SJSA1 (cell line): ENCODE measurements at regions not wholly inside any gene's neighbourhood (a gene's known extent, or its start where the extent isn't known, plus 50 kb on each side); places are given as distances from the start of the nearest gene placed in this dataset.

Source experiments
- DNase-seq, 2 experiments: peaks; one replicate each; pipeline ENCODE4 v3.0.0-alpha.2; 2015 to 2020; ENCODE audit warnings: low spot score in 2 of 2, low read depth in 1 of 2
- H3K27ac ChIP-seq: fragments of 250-450 bp; sonication (Bioruptor Pico); 2 replicates; pipeline ENCODE4 v1.5.1; 2020; ENCODE audit warnings: mild to moderate bottlenecking, moderate library complexity
- H3K27me3 ChIP-seq: fragments of 250-450 bp; sonication (Bioruptor Pico); replicated peaks from 2 replicates; pipeline ENCODE4 v1.5.1; 2020; ENCODE audit warnings: mild to moderate bottlenecking, moderate library complexity
- H3K36me3 ChIP-seq: fragments of 250-450 bp; sonication (Bioruptor Pico); 2 replicates; pipeline ENCODE4 v1.5.1; 2020; ENCODE audit warnings: mild to moderate bottlenecking
- H3K4me1 ChIP-seq: fragments of 250-450 bp; sonication (Bioruptor Pico); replicated peaks from 2 replicates; pipeline ENCODE4 v1.6.1; 2021; ENCODE audit warnings: mild to moderate bottlenecking
- H3K4me3 ChIP-seq: fragments of 250-450 bp; sonication (Bioruptor Pico); 2 replicates; pipeline ENCODE4 v1.5.1; 2020; ENCODE audit warnings: mild to moderate bottlenecking
- H3K9me3 ChIP-seq: fragments of 250-450 bp; sonication (Bioruptor Pico); replicated peaks from 2 replicates; pipeline ENCODE4 v1.5.1; 2020; ENCODE audit warnings: mild to moderate bottlenecking

- DNase-seq, result no peak
- no peaks in the 10 kb centered on the region for H3K36me3 ChIP-seq
- H3K4me1 ChIP-seq, result peaks cover 3% of the 10 kb centered on the region
- H3K27me3 ChIP-seq, result no peaks in the 10 kb centered on the region
- H3K9me3 ChIP-seq, result no peaks in the 10 kb centered on the region
- H3K27ac ChIP-seq, result no peak overlapping the region
- H3K4me3 ChIP-seq, result no peak overlapping the region
These were observed 113.6 kb upstream of the ZMIZ1 start for GRCh38 chr10:78955206-78955605.

GRCh38 chr10:78956391-78956790 lies 112.4 kb upstream of the ZMIZ1 start:
- Histone ChIP-seq H3K4me1 (peaks cover 13% of the 10 kb centered on the region), H3K27ac (no peak overlapping the region), H3K36me3 (no peaks in the 10 kb centered on the region), H3K9me3 (no peaks in the 10 kb centered on the region), H3K4me3 (no peak overlapping the region), H3K27me3 (no peaks in the 10 kb centered on the region)
- DNase-seq, result no peak

GRCh38 chr10:78957471-78958039 lies 111.2 kb upstream of the ZMIZ1 start:
- Histone ChIP-seq H3K36me3 (no peaks in the 10 kb centered on the region), H3K27me3 (no peaks in the 10 kb centered on the region), H3K4me1 (peaks cover 13% of the 10 kb centered on the region), H3K27ac (no peak overlapping the region), H3K9me3 (no peaks in the 10 kb centered on the region), H3K4me3 (no peak overlapping the region)
- DNase-seq, result no peak

- no peak overlapping the region for H3K27ac ChIP-seq
- peaks cover 14% of the 10 kb centered on the region for H3K4me1 ChIP-seq
- no peak overlapping the region for H3K4me3 ChIP-seq
- H3K9me3 ChIP-seq, result no peaks in the 10 kb centered on the region
- H3K27me3 ChIP-seq, result no peaks in the 10 kb centered on the region
- no peak for DNase-seq
- no peaks in the 10 kb centered on the region for H3K36me3 ChIP-seq
These were observed 109.4 kb upstream of the ZMIZ1 start for GRCh38 chr10:78959217-78959923.

- Histone ChIP-seq H3K27me3 (no peaks in the 10 kb centered on the region), H3K4me1 (peaks cover 19% of the 10 kb centered on the region), H3K4me3 (no peak overlapping the region), H3K27ac (no peak overlapping the region), H3K9me3 (no peaks in the 10 kb centered on the region), H3K36me3 (no peaks in the 10 kb centered on the region)
- no peak for DNase-seq
These were observed 108.9 kb upstream of the ZMIZ1 start for GRCh38 chr10:78959924-78960285.

- no peaks in the 10 kb centered on the region for H3K27me3 ChIP-seq
- no peaks in the 10 kb centered on the region for H3K36me3 ChIP-seq
- H3K4me1 ChIP-seq, result peaks cover 24% of the 10 kb centered on the region
- peak overlapping the region; percentile 9 for H3K27ac ChIP-seq
- H3K9me3 ChIP-seq, result no peaks in the 10 kb centered on the region
- no peak overlapping the region for H3K4me3 ChIP-seq
- peak; percentile 81 to 92 for DNase-seq
These were observed 108.4 kb upstream of the ZMIZ1 start for GRCh38 chr10:78960316-78960800.

- Histone ChIP-seq H3K36me3 (no peaks in the 10 kb centered on the region), H3K4me3 (no peak overlapping the region), H3K27ac (no peak overlapping the region), H3K9me3 (no peaks in the 10 kb centered on the region), H3K4me1 (peaks cover 32% of the 10 kb centered on the region), H3K27me3 (no peaks in the 10 kb centered on the region)
- DNase-seq, result no peak
These were observed 107.0 kb upstream of the ZMIZ1 start for GRCh38 chr10:78961760-78962159.

- Histone ChIP-seq H3K27ac (no peak overlapping the region), H3K9me3 (no peaks in the 10 kb centered on the region)
- DNase-seq, result no peak
These were observed 105.4 kb upstream of the ZMIZ1 start for GRCh38 chr10:78963074-78964034.

GRCh38 chr10:78964274-78964951 lies 104.4 kb upstream of the ZMIZ1 start:
- no peak overlapping the region for H3K27ac ChIP-seq
- no peak for DNase-seq

More at GRCh38 chr10:78963074-78964034, 105.4 kb upstream of the ZMIZ1 start:
- Histone ChIP-seq H3K4me1 (peaks cover 32% of the 10 kb centered on the region), H3K36me3 (no peaks in the 10 kb centered on the region), H3K4me3 (no peak overlapping the region), H3K27me3 (no peaks in the 10 kb centered on the region)

GRCh38 chr10:78964952-78965633 lies 103.7 kb upstream of the ZMIZ1 start:
- H3K27me3 ChIP-seq, result no peaks in the 10 kb centered on the region
- DNase-seq, result peak; percentile 58 to 83
- peaks cover 30% of the 10 kb centered on the region for H3K4me1 ChIP-seq
- H3K36me3 ChIP-seq, result no peaks in the 10 kb centered on the region
- no peak overlapping the region for H3K27ac ChIP-seq
- H3K9me3 ChIP-seq, result no peaks in the 10 kb centered on the region
- H3K4me3 ChIP-seq, result no peak overlapping the region

More at GRCh38 chr10:78964274-78964951, 104.4 kb upstream of the ZMIZ1 start:
- H3K4me3 ChIP-seq, result no peak overlapping the region
- H3K27me3 ChIP-seq, result no peaks in the 10 kb centered on the region
- no peaks in the 10 kb centered on the region for H3K9me3 ChIP-seq
- H3K4me1 ChIP-seq, result peaks cover 32% of the 10 kb centered on the region
- H3K36me3 ChIP-seq, result no peaks in the 10 kb centered on the region

- Histone ChIP-seq H3K4me3 (no peak overlapping the region), H3K27ac (no peak overlapping the region), H3K9me3 (no peaks in the 10 kb centered on the region), H3K4me1 (peaks cover 19% of the 10 kb centered on the region), H3K27me3 (no peaks in the 10 kb centered on the region), H3K36me3 (no peaks in the 10 kb centered on the region)
- DNase-seq, result no peak
These were observed 102.5 kb upstream of the ZMIZ1 start for GRCh38 chr10:78966182-78966787.

- no peak overlapping the region for H3K27ac ChIP-seq
- H3K9me3 ChIP-seq, result no peaks in the 10 kb centered on the region
- H3K4me3 ChIP-seq, result no peak overlapping the region
- DNase-seq, result no peak
- peaks cover 24% of the 10 kb centered on the region for H3K4me1 ChIP-seq
- H3K27me3 ChIP-seq, result no peaks in the 10 kb centered on the region
- no peaks in the 10 kb centered on the region for H3K36me3 ChIP-seq
These were observed 101.8 kb upstream of the ZMIZ1 start for GRCh38 chr10:78966844-78967488.
